PC-3 (cell line): ENCODE measurements at regions not wholly inside any gene's neighbourhood (a gene's known extent, or its start where the extent isn't known, plus 50 kb on each side); places are given as distances from the start of the nearest gene placed in this dataset.

Source experiments
- CTCF ChIP-seq: fragments of 300-600 bp; sonication (generic); conservative IDR thresholded peaks from 2 replicates; pipeline ENCODE4 v1.5.1; 2017; ENCODE audit warnings: antibody characterized with exemption, low read depth, mild to moderate bottlenecking, low read length
- EZH2 ChIP-seq: fragments of 300-600 bp; sonication (generic); IDR thresholded peaks from one replicate; pipeline ENCODE4 v1.6.1; 2017; ENCODE audit warnings: antibody characterized with exemption, mild to moderate bottlenecking, low read length; ENCODE audit not compliant: unreplicated experiment
- EZH2phosphoT487 ChIP-seq: fragments of 300-600 bp; sonication (generic); IDR thresholded peaks from 2 replicates; pipeline ENCODE4 v1.6.1; 2018; ENCODE audit warnings: mild to moderate bottlenecking, antibody characterized with exemption, low read length, borderline replicate concordance

GRCh38 chr7:155190688-155191087 is 107.0 kb upstream of the INSIG1 start:
- TF ChIP-seq CTCF (peak; percentile 84), EZH2phosphoT487 (no peak), EZH2 (no peak)
